OCI-LY7 (cell line): ENCODE measurements at regions not wholly inside any gene's neighbourhood (a gene's known extent, or its start where the extent isn't known, plus 50 kb on each side); places are given as distances from the start of the nearest gene placed in this dataset.

Source experiments
- CTCF ChIP-seq: fragments of 200-600 bp; sonication (generic); conservative IDR thresholded peaks from 2 replicates; pipeline ENCODE4 v1.5.1; 2014; ENCODE audit warnings: mild to moderate bottlenecking, antibody characterized with exemption, low read length, moderate library complexity, mixed read lengths
- EZH2phosphoT487 ChIP-seq: fragments of 200-600 bp; sonication (generic); IDR thresholded peaks from 2 replicates; pipeline ENCODE4 v1.6.1; 2018; ENCODE audit warnings: low read depth, borderline replicate concordance, mild to moderate bottlenecking, mixed run types, antibody characterized with exemption, low read length, moderate library complexity, mixed read lengths

DNA sequence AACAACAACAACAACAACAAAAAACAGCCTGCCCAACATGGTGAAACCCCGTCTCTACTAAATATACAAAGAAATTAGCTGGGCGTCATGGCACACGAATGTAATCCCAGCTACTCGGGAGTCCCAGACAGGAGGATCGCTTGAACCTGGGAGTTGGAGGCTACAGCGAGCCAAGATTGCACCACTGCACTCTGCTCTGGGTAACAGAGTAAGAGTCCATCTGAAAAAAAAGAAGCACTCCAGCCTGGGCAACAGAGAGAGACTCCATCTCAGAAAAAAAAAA lies 344.1 kb upstream of the PLGLB2 start:
- no peak for TF ChIP-seq CTCF
- no peak for TF ChIP-seq EZH2phosphoT487
